Brain microvascular endothelial cell (primary cell): ENCODE measurements at regions not wholly inside any gene's neighbourhood (a gene's known extent, or its start where the extent isn't known, plus 50 kb on each side); places are given as distances from the start of the nearest gene placed in this dataset.

Experiments
- DNase-seq: peaks from one replicate; pipeline ENCODE4 v3.0.0-alpha.2; 2020
- H3K27ac ChIP-seq: fragments of 250-450 bp; sonication (Bioruptor Pico); 2 replicates; pipeline ENCODE4 v1.5.1; 2020; ENCODE audit warnings: mild to moderate bottlenecking, moderate library complexity
- H3K27me3 ChIP-seq: fragments of 250-450 bp; sonication (Bioruptor Pico); replicated peaks from 2 replicates; pipeline ENCODE4 v1.5.1; 2020; ENCODE audit warnings: mild to moderate bottlenecking
- H3K36me3 ChIP-seq: fragments of 250-450 bp; sonication (Bioruptor Pico); replicated peaks from 2 replicates; pipeline ENCODE4 v1.5.1; 2020; ENCODE audit warnings: mild to moderate bottlenecking
- H3K4me3 ChIP-seq: 2 replicates; pipeline ENCODE4 v1.5.1; 2011; ENCODE audit warnings: low read depth, mild to moderate bottlenecking, control low read depth, low read length, moderate library complexity
- in situ Hi-C: cut with HindIII; loops from 2 replicates; pipeline ENCODE4 v1.10.0; 2017; ENCODE audit warnings: low sequenced_read_pairs, low pct_ligation_motif_present
- TF ChIP-seq, protein P1 (sequence below): IDR thresholded peaks from 2 replicates; pipeline ENCODE4 v1.5.1; 2011; ENCODE audit warnings: low read depth, mild to moderate bottlenecking, moderate library complexity, low read length, control low read depth, inconsistent platforms; ENCODE audit errors: missing control alignments

DNA sequence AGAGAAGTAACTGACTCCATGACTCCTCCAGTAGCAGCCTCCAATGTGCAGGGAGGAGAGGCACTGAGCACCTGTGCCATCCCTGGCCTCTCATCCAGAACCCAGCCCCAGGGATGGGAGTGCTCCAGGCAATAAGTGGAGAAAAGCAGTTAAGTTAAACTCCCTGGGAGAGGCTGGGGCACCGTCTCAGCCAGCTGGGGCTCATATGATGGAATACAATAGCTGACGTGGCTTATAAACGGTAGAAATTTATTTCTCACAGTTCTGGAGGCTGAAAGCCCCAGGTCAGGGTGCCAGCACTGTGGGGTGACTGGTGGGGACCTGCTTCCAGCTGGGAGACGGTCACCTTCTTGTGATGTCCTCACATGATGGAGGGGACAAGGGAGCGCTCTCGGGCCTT, 94.7 kb downstream of the RAMP3 start:
- in situ Hi-C loops, result no loop called here
- TF ChIP-seq, protein P1, sequence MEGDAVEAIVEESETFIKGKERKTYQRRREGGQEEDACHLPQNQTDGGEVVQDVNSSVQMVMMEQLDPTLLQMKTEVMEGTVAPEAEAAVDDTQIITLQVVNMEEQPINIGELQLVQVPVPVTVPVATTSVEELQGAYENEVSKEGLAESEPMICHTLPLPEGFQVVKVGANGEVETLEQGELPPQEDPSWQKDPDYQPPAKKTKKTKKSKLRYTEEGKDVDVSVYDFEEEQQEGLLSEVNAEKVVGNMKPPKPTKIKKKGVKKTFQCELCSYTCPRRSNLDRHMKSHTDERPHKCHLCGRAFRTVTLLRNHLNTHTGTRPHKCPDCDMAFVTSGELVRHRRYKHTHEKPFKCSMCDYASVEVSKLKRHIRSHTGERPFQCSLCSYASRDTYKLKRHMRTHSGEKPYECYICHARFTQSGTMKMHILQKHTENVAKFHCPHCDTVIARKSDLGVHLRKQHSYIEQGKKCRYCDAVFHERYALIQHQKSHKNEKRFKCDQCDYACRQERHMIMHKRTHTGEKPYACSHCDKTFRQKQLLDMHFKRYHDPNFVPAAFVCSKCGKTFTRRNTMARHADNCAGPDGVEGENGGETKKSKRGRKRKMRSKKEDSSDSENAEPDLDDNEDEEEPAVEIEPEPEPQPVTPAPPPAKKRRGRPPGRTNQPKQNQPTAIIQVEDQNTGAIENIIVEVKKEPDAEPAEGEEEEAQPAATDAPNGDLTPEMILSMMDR, result no peak
- H3K36me3 ChIP-seq, result no peaks in the 10 kb centered on the region
- no peak overlapping the region for H3K4me3 ChIP-seq
- DNase-seq, result no peak
- H3K27me3 ChIP-seq, result no peaks in the 10 kb centered on the region
- H3K27ac ChIP-seq, result no peak overlapping the region

DNA sequence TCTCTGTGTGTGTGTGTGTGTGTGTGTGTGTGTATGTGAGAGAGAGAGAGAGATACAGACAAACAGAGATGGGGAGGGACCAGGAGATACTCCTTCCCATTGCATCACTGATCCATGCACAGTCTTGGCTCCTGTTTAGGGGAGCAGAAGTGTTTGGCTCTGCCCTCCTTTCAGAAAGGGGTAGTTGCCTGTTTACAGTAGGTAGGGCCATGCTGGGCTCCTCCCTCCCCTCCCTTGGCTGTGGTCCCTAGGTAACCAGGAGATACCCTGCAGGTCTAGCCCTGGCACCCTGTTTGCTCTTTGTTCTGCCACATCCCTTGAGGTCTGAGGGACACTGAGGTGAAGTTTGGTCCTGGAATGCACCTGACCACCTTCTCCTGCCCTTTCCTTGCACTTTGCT, 95.3 kb downstream of the RAMP3 start:
- H3K27ac ChIP-seq, result no peak overlapping the region
- H3K36me3 ChIP-seq, result no peaks in the 10 kb centered on the region
- DNase-seq, result no peak
- no peaks in the 10 kb centered on the region for H3K27me3 ChIP-seq
- H3K4me3 ChIP-seq, result no peak overlapping the region
- in situ Hi-C loops, result no loop called here
- TF ChIP-seq, protein P1, result no peak

DNA sequence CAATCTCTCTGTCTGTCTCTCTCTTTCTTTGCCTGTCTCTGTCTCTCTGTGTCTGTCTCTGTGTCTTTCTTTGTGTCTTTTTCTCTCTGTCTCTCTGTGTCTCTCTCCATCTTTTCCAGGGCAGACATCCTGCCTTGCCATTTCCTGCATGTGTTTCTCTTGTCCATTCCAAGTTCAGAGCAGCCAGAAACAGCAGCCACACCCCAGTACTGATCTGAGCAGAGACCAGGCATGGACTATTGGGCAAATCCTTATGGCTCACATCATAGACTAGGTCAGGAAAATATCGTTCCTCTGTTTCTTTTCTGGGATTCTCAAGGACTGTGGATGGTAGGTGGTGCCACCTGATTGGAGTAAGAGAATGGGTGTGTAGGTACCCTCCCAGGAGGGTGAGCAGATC, 95.8 kb downstream of the RAMP3 start:
- TF ChIP-seq, protein P1, result no peak
- in situ Hi-C loops, result no loop called here

DNA sequence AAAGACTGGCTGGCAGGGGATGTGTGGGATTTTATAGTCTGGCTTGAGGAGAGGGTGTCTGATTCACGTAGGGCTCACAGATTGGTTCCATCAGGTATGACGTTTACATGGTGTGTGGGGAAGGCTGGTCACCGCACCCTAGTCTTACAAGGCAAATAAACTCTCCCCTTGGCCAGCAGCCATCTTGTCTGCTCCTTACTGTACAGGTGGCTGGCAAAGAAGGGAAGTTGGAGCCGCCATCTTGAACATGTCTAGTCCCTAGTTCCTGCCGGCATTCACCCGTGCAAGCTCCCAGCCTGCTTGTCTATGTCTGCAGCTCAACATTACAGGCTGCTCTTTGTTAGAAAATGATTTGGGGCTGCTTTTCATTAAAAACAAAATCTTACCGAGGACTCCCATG, 97.6 kb downstream of the RAMP3 start:
- no peaks in the 10 kb centered on the region for H3K27me3 ChIP-seq
- in situ Hi-C loops, result no loop called here
- no peak overlapping the region for H3K4me3 ChIP-seq
- DNase-seq, result no peak
- TF ChIP-seq, protein P1, result no peak
- H3K36me3 ChIP-seq, result no peaks in the 10 kb centered on the region
- no peak overlapping the region for H3K27ac ChIP-seq

More for the DNA sequence above, 95.8 kb downstream of the RAMP3 start:
- DNase-seq, result no peak
- Histone ChIP-seq H3K27ac (no peak overlapping the region), H3K4me3 (no peak overlapping the region), H3K36me3 (no peaks in the 10 kb centered on the region), H3K27me3 (no peaks in the 10 kb centered on the region)

DNA sequence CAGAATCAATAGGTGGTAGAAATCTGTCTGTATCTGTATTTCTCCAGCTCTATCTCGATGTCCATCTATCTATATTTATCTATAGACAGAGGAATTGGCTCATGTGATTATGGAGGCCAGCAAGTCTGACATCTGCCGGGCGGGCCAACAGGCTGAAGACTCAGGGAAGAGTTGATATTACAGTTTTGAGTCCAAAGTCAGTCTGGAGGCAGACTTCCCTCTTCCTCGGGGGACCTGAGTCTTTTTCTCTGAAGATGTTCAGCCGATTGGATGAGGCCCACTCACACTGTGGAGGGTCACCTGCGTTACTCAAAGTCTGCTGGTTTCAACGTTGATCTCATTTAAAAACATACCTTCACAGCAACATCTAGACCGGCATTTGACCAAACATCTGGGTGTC, 98.7 kb downstream of the RAMP3 start:
- no peaks in the 10 kb centered on the region for H3K27me3 ChIP-seq
- no peak for DNase-seq
- H3K4me3 ChIP-seq, result no peak overlapping the region
- in situ Hi-C loops, result no loop called here
- H3K27ac ChIP-seq, result no peak overlapping the region
- H3K36me3 ChIP-seq, result no peaks in the 10 kb centered on the region
- TF ChIP-seq, protein P1, result no peak

DNA sequence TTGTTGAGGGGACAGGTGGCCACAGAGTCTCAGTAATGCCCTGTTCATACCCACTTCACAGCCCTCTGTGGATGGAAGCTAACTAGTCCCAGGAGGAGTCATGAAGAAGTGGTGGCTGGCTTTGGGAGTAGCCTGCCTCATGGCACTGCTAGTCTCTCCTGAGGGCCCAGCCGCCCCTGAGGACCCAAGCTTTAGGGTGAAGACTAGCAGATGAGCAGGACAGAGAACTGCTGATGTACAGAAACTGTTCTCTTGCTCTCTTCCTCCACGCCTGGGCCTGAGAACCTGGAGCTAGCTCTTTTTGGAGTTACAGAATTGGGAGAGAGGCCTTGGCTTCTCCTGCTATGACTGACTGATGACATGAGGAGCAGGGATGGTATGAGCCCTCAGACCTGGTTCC, 99.2 kb downstream of the RAMP3 start:
- in situ Hi-C loops, result no loop called here
- no peak overlapping the region for H3K4me3 ChIP-seq
- H3K27me3 ChIP-seq, result no peaks in the 10 kb centered on the region
- H3K36me3 ChIP-seq, result no peaks in the 10 kb centered on the region
- H3K27ac ChIP-seq, result no peak overlapping the region
- DNase-seq, result no peak
- TF ChIP-seq, protein P1, result no peak
